Heart right ventricle (tissue), 16 donors: ENCODE measurements at regions not wholly inside any gene's neighbourhood (a gene's known extent, or its start where the extent isn't known, plus 50 kb on each side); places are given as distances from the start of the nearest gene placed in this dataset.
A peak's percentile ranks its signal among the peaks of the same experiment; 100 is the strongest.

Experiments used
- ATAC-seq, 8 donors: fragments of 200-7000 bp; cut with Tn5 transposase; one replicate each; pipeline ENCODE4 v1.9.1; 2020; ENCODE audit warnings: mild to moderate bottlenecking in 8 of 8, moderate library complexity in 8 of 8, moderate number of reproducible peaks in 1 of 8
- DNase-seq, 2 donors: peaks; one replicate each; pipeline ENCODE4 v3.0.0-alpha.2; 2020
- H3K27ac ChIP-seq, 10 donors: fragments of 200-600 bp; sonication (generic) in 2 of 10; one replicate each; pipeline versions ENCODE4 v1.5.0 to v1.8.0; 2020 to 2022; ENCODE audit warnings: mild to moderate bottlenecking in 3 of 10
- H3K27me3 ChIP-seq, 7 donors: fragments of 200-600 bp; one replicate each; pipeline ENCODE4 v1.8.0; 2021 to 2022; ENCODE audit warnings: mild to moderate bottlenecking in 2 of 7
- H3K36me3 ChIP-seq, 9 donors: fragments of 200-600 bp; sonication (generic) in 1 of 9; one replicate each; pipeline versions ENCODE4 v1.5.0 to v1.8.0; 2020 to 2022; ENCODE audit warnings: mild to moderate bottlenecking in 2 of 9
- H3K4me1 ChIP-seq, 9 donors: fragments of 200-600 bp; sonication (generic) in 1 of 9; one replicate each; pipeline versions ENCODE4 v1.5.0 to v1.8.0; 2020 to 2022; ENCODE audit warnings: mild to moderate bottlenecking in 4 of 9
- H3K4me3 ChIP-seq, 10 donors: fragments of 200-600 bp; sonication (generic) in 2 of 10; one replicate each; pipeline versions ENCODE4 v1.5.0 to v1.8.0; 2020 to 2022; ENCODE audit warnings: mild to moderate bottlenecking in 7 of 10, moderate library complexity in 2 of 10
- H3K9me3 ChIP-seq, 11 donors: fragments of 200-600 bp in 10 of 11; sonication (generic) in 2 of 11; one replicate each; pipeline versions ENCODE4 v1.5.0 to v1.8.0; 2013 to 2022; ENCODE audit warnings: mild to moderate bottlenecking in 2 of 11, control low read depth in 1 of 11, moderate library complexity in 1 of 11
- CTCF ChIP-seq, 9 donors: fragments of 200-600 bp; sonication (generic) in 2 of 9; IDR thresholded peaks; one replicate each; pipeline versions ENCODE4 v1.5.0 to v1.8.0; 2021 to 2022; ENCODE audit warnings: antibody characterized with exemption in 9 of 9, mild to moderate bottlenecking in 5 of 9, moderate library complexity in 1 of 9
- WGBS, 2 donors: extraction: QIAGEN DNeasy Blood & Tissue Kit; methylation state at CpG; one replicate each; pipeline ENCODE4 v1.1.7; 2013; ENCODE audit warnings: inconsistent platforms in 1 of 2; 5-methylcytosine and 5-hydroxymethylcytosine counted together
- intact Hi-C, 10 donors: fragments of 100-400 bp; cut with DNase I; formaldehyde crosslinking; loops; one replicate each; pipeline versions ENCODE4 v1.11.1 to v1.14.2; 2022
- donor health status: Arrhythmogenic right ventricular cardiomyopathy.
- donor health status: ischemic (EF 13 %, LVEDD 7.1; RV severe dilation, severe dysfunction).
- donor health status: healthy with polysubstance abuse.
- donor health status: DM: no; HTN: yes; CAD: no.
- donor health status: DM: no; HTN: no; CAD: no.
- donor health status: ischemic (EF 25% LVEDD 6.9; RV normal size, moderate dysfunction).
- donor health status: ischemic (EF 25% LVEDD 5.7; RV mildly dilated, moderate dysfunction).
- donor health status: healthy.
- donor health status: DM: yes; HTN: yes; CAD: no.
- donor health status: Ischemic cardiomyopathy.
- donor health status: ischemic (EF 35%, LVEDD 5.7; RV mildly dilated, moderate dysfunction).
- donor health status: nonischemic (EF 11% LVEDD 7.7; RV severe dilation, severe dysfunction).
- donor health status: DM: yes; HTN: yes; CAD: no.
- donor health status: PGD.
- donor health status: ischemic (EF 29% LVEDD 5.4; RV normal size, mild dysfunction).
- donor health status: nonischemic (EF 23%, LVEDD 6.1; RV moderate dilation, normal function).

- Histone ChIP-seq H3K27me3 (no peaks in the 10 kb centered on the region), H3K36me3 (no peaks in the 10 kb centered on the region), H3K4me3 (no peak overlapping the region), H3K27ac (no peak overlapping the region), H3K9me3 (no peaks in the 10 kb centered on the region), H3K4me1 (peaks cover 0 to 25% (median 4%) of the 10 kb centered on the region in 9 donors)
- intact Hi-C loops, result no loop called here
- whole genome bisulfite sequencing, 2 donors, result 70 to 78% methylated on average over 2 of the region's 2 CpGs
- TF ChIP-seq CTCF (IDR thresholded peaks at IDR 0.05), result no peak
- ATAC-seq, result no peak
- no peak for DNase-seq
Measured at GRCh38 chr14:76974365-76974764, 54.1 kb downstream of the IRF2BPL start.

GRCh38 chr14:76971549-76971948 lies 57.0 kb downstream of the IRF2BPL start:
- peaks cover 0 to 7% (median 0%) of the 10 kb centered on the region in 9 donors for H3K4me1 ChIP-seq
- H3K27me3 ChIP-seq, result no peaks in the 10 kb centered on the region
- TF ChIP-seq CTCF (IDR thresholded peaks at IDR 0.05), result no peak
- no peak overlapping the region for H3K4me3 ChIP-seq
- H3K36me3 ChIP-seq, result no peaks in the 10 kb centered on the region
- WGBS, 2 donors, result 79 to 84% methylated on average over 6 of the region's 6 CpGs
- H3K9me3 ChIP-seq, result no peaks in the 10 kb centered on the region
- no peak overlapping the region for H3K27ac ChIP-seq
- no peak for ATAC-seq
- intact Hi-C loops, result no loop called here
- DNase-seq, result no peak

- ATAC-seq (no peak), DNase-seq (no peak)
- Histone ChIP-seq H3K27ac (no peak overlapping the region), H3K36me3 (no peaks in the 10 kb centered on the region), H3K4me3 (no peak overlapping the region), H3K9me3 (no peaks in the 10 kb centered on the region), H3K4me1 (peaks cover 0 to 7% (median 0%) of the 10 kb centered on the region in 9 donors), H3K27me3 (no peaks in the 10 kb centered on the region)
- 89 to 93% methylated on average over 16 of the region's 16 CpGs for WGBS, 2 donors
- TF ChIP-seq CTCF (IDR thresholded peaks at IDR 0.05), result no peak
- intact Hi-C loops, result loop anchor here in 1 of 10 donors (10.0 kb wide), 1 partner anchor 56 kb away; the partner anchor contains the start of gene IRF2BPL
Measured at GRCh38 chr14:76968621-76969063, 59.9 kb downstream of the IRF2BPL start.

- no peaks in the 10 kb centered on the region for H3K36me3 ChIP-seq
- peak in 1 of 8 donors; percentile 33 for ATAC-seq
- no peak for TF ChIP-seq CTCF (IDR thresholded peaks at IDR 0.05)
- no peak overlapping the region for H3K27ac ChIP-seq
- H3K27me3 ChIP-seq, result no peaks in the 10 kb centered on the region
- H3K4me3 ChIP-seq, result no peak overlapping the region
- intact Hi-C loops, result loop anchor here in 1 of 10 donors (10.0 kb wide), 1 partner anchor 57 kb away; the partner anchor contains the start of gene IRF2BPL
- DNase-seq, result no peak
- H3K4me1 ChIP-seq, result peaks cover 0 to 7% (median 2%) of the 10 kb centered on the region in 9 donors
- 81 to 95% methylated on average over 7 of the region's 7 CpGs for WGBS, 2 donors
- no peaks in the 10 kb centered on the region for H3K9me3 ChIP-seq
Measured at GRCh38 chr14:76967788-76968187, 60.7 kb downstream of the IRF2BPL start.
